Endothelial cell of umbilical vein (primary cell): ENCODE measurements at regions not wholly inside any gene's neighbourhood (a gene's known extent, or its start where the extent isn't known, plus 50 kb on each side); places are given as distances from the start of the nearest gene placed in this dataset.

ENCODE experiments used
- BruUV-seq: library from RNA; stranded (reverse); fragments of 400-500 nt; replicated peaks from 2 replicates; lab custom pipeline; 2021; lab: Mats Ljungman, UMichigan
- CTCF ChIA-PET: fragments of 300-600, 350-600 bp; sonication (Branson Sonifier 250); formaldehyde crosslinking; loops from one replicate; lab custom pipeline; 2021; ENCODE audit warnings: antibody characterized with exemption, inconsistent platforms; lab: Charles Lee
- POLR2A ChIA-PET: fragments of 300-600, 350-600 bp; sonication (Branson Sonifier 250); formaldehyde crosslinking; loops from one replicate; lab custom pipeline; 2021; ENCODE audit warnings: antibody characterized with exemption, inconsistent platforms; lab: Charles Lee
- DNase-seq: peaks from one replicate; pipeline ENCODE4 v3.0.0-alpha.2; 2011; ENCODE audit warnings: low read depth, low spot score
- FAIRE-seq: peaks from 2 replicates; lab custom pipeline; 2011; peaks lifted over from hg19 to GRCh38; lab: Jason Lieb, UNC
- H2AFZ ChIP-seq: 2 replicates; pipeline ENCODE4 v1.6.0; 2012; ENCODE audit warnings: low read depth, low read length, control low read depth, inconsistent platforms
- H3K27ac ChIP-seq: 2 replicates; pipeline ENCODE4 v1.5.1; 2011; ENCODE audit warnings: low read depth, mild to moderate bottlenecking, control low read depth, low read length, moderate library complexity; ENCODE audit not compliant: insufficient read depth
- H3K27me3 ChIP-seq, 2 experiments: 2 replicates each; pipeline versions ENCODE4 v1.6.0 to v1.6.1; 2011; ENCODE audit warnings: low read length in 2 of 2, mixed read lengths in 1 of 2; ENCODE audit not compliant: control insufficient read depth in 2 of 2, insufficient read depth in 2 of 2
- H3K36me3 ChIP-seq, 2 experiments: 2 replicates in 1 of 2; 3 replicates in 1 of 2; pipeline ENCODE4 v1.5.1; 2011; ENCODE audit warnings: low read length in 2 of 2, mild to moderate bottlenecking in 1 of 2, moderate library complexity in 1 of 2; ENCODE audit not compliant: control insufficient read depth in 2 of 2, insufficient read depth in 2 of 2; ENCODE audit errors: extremely low read depth in 1 of 2
- H3K4me1 ChIP-seq: 3 replicates; pipeline ENCODE4 v1.5.1; 2011; ENCODE audit warnings: mild to moderate bottlenecking, low read length; ENCODE audit not compliant: control insufficient read depth, insufficient read depth; ENCODE audit errors: extremely low read depth
- H3K4me2 ChIP-seq: 2 replicates; pipeline ENCODE4 v1.6.1; 2011; ENCODE audit warnings: low read length, control low read depth, mixed read lengths; ENCODE audit not compliant: insufficient read depth
- H3K4me3 ChIP-seq, 3 experiments: fragments of 200-600 bp in 1 of 3; sonication (generic), shearing (Covaris generic) in 1 of 3; replicated peaks in 1 of 3; 2 replicates each; pipeline ENCODE4 v1.5.1; 2011 to 2016; ENCODE audit warnings: control low read depth in 3 of 3, low read length in 3 of 3, mild to moderate bottlenecking in 2 of 3, inconsistent platforms in 1 of 3, low read depth in 1 of 3, moderate library complexity in 1 of 3; ENCODE audit not compliant: insufficient read depth in 1 of 3
- H3K79me2 ChIP-seq: 2 replicates; pipeline ENCODE4 v1.6.0; 2012; ENCODE audit warnings: low read length, inconsistent platforms; ENCODE audit not compliant: control insufficient read depth, insufficient read depth
- H3K9ac ChIP-seq: replicated peaks from 2 replicates; pipeline ENCODE3; 2011; ENCODE audit warnings: low read length, control low read depth; ENCODE audit not compliant: insufficient read depth; ENCODE audit errors: extremely low read depth
- H3K9me1 ChIP-seq: replicated peaks from 3 replicates; pipeline ENCODE4 v1.6.0; 2011; ENCODE audit warnings: mild to moderate bottlenecking, low read length; ENCODE audit not compliant: control insufficient read depth, insufficient read depth; ENCODE audit errors: extremely low read depth
- H3K9me3 ChIP-seq: replicated peaks from 2 replicates; pipeline ENCODE4 v1.5.1; 2012; ENCODE audit warnings: low read length, inconsistent platforms; ENCODE audit not compliant: control insufficient read depth, insufficient read depth
- H4K20me1 ChIP-seq: replicated peaks from 2 replicates; pipeline ENCODE3; 2011; ENCODE audit warnings: mild to moderate bottlenecking, low read length; ENCODE audit not compliant: control insufficient read depth, insufficient read depth; ENCODE audit errors: extremely low read depth
- CTCF ChIP-seq, 2 donors: IDR thresholded peaks; 1 replicate in 1 of 2; 2 replicates in 1 of 2; pipeline ENCODE4 v1.5.1; 2011; ENCODE audit warnings: low read length in 2 of 2, mild to moderate bottlenecking in 2 of 2, moderate library complexity in 2 of 2, control low read depth in 1 of 2, inconsistent platforms in 1 of 2, low read depth in 1 of 2; ENCODE audit not compliant: insufficient read depth in 1 of 2; ENCODE audit errors: extremely low read depth in 1 of 2
- EZH2 ChIP-seq: IDR thresholded peaks from 2 replicates; pipeline ENCODE4 v1.6.1; 2012; ENCODE audit warnings: borderline replicate concordance, low read depth, mild to moderate bottlenecking, moderate library complexity, low read length, inconsistent platforms; ENCODE audit not compliant: severe bottlenecking
- FOS ChIP-seq: IDR thresholded peaks from 2 replicates; pipeline ENCODE4 v1.6.1; 2011; ENCODE audit warnings: mild to moderate bottlenecking, low read length, moderate library complexity, borderline replicate concordance; ENCODE audit not compliant: insufficient read depth
- GATA2 ChIP-seq: IDR thresholded peaks from 2 replicates; pipeline ENCODE4 v1.7.0; 2011; ENCODE audit warnings: low read depth, mild to moderate bottlenecking, moderate library complexity, mixed read lengths, low read length; ENCODE audit not compliant: insufficient read length, insufficient read depth
- JUN ChIP-seq: IDR thresholded peaks from 2 replicates; pipeline ENCODE4 v1.6.1; 2011; ENCODE audit warnings: borderline replicate concordance, low read depth; ENCODE audit not compliant: insufficient read length, insufficient read depth
- MAX ChIP-seq: IDR thresholded peaks from 2 replicates; pipeline ENCODE4 v1.6.1; 2011; ENCODE audit not compliant: insufficient read depth, insufficient read length
- MYC ChIP-seq: IDR thresholded peaks from one replicate; pipeline ENCODE4 v1.6.1; 2011; ENCODE audit warnings: mild to moderate bottlenecking, low read depth, low read length
- POLR2A ChIP-seq: IDR thresholded peaks from 2 replicates; pipeline ENCODE4 v1.6.1; 2012; ENCODE audit warnings: low read depth, mild to moderate bottlenecking, control low read depth, low read length
- POLR2AphosphoS5 ChIP-seq: IDR thresholded peaks from 2 replicates; pipeline ENCODE4 v1.6.1; 2012; ENCODE audit warnings: low read depth, mild to moderate bottlenecking, control low read depth, low read length, moderate library complexity; ENCODE audit not compliant: insufficient read depth
- dilution Hi-C: fragments of 300-500 bp; cut with MboI; formaldehyde crosslinking; loops from one replicate; pipeline ENCODE4 v1.15.0; 2019; ENCODE audit warnings: low sequenced_read_pairs; ENCODE audit not compliant: extremely low pct_ligation_motif_present
- intact Hi-C: fragments of 100-400 bp; cut with micrococcal nuclease; formaldehyde crosslinking; loops from one replicate; pipeline ENCODE4 v1.10.0; 2022

DNA sequence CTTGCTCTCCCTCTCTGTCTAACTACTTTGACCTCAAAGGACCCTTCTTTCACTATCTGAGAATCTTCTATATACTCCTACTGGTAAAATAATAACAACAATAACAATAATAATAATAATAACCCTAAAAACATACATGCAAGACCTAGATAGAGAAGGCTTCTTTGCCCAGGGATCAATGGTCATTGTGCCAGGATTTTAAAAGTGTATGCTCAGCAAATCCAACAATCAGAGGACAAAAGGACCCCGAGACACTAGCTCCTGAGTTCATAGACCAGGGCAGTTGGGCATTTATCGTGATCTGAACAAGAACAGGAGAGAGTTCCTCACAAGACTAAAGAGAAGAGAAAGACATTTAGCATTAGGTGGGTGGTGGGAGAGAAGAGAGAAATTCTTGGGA, 358.5 kb downstream of the DAD1 start:
- Histone ChIP-seq H3K9ac (no peak overlapping the region), H3K4me3 (no peak overlapping the region), H3K4me1 (peaks cover 8% of the 10 kb centered on the region), H3K79me2 (no peaks in the 10 kb centered on the region), H4K20me1 (no peaks in the 10 kb centered on the region), H3K4me2 (no peak overlapping the region), H3K9me1 (no peaks in the 10 kb centered on the region), H2AFZ (no peak overlapping the region), H3K36me3 (no peaks in the 10 kb centered on the region), H3K9me3 (no peaks in the 10 kb centered on the region), H3K27me3 (peaks cover 3 to 9% of the 10 kb centered on the region in 2 experiments), H3K27ac (no peak overlapping the region)
- dilution Hi-C loops: no loop called here
- POLR2A ChIA-PET: no interaction called here
- CTCF ChIA-PET: interaction anchor here (0.9 to 1.2 kb wide), 2 partner anchors 9 to 30 kb away, joined by 4 to 6 read pairs; no protein-coding TSS in a partner anchor
- intact Hi-C loops: no loop called here
- no peak for DNase-seq
- TF ChIP-seq CTCF (IDR thresholded peaks at IDR 0.05; ENCODE audit: extremely low read depth in 1 of 2, insufficient read depth in 1 of 2, low read depth in 1 of 2, low read length in 2 of 2) (no peak), POLR2A (no peak), JUN (no peak), EZH2 (no peak), MYC (no peak), MAX (no peak), FOS (no peak), GATA2 (no peak), POLR2AphosphoS5 (no peak)
- BruUV-seq: no TSS peak
- no peak for FAIRE-seq
